B cell (primary cell): ENCODE measurements at regions not wholly inside any gene's neighbourhood (a gene's known extent, or its start where the extent isn't known, plus 50 kb on each side); places are given as distances from the start of the nearest gene placed in this dataset.

Experiments
- EZH2 ChIP-seq: IDR thresholded peaks from 2 replicates; pipeline ENCODE4 v1.6.1; 2012; ENCODE audit warnings: borderline replicate concordance, low read depth, mild to moderate bottlenecking, moderate library complexity, low read length; ENCODE audit not compliant: insufficient read depth, poor library complexity, severe bottlenecking
- TF ChIP-seq, protein P1 (sequence below): fragments of 200-600 bp; IDR thresholded peaks from one replicate; pipeline ENCODE4 v1.8.0; 2022; ENCODE audit warnings: antibody characterized with exemption, mild to moderate bottlenecking

DNA sequence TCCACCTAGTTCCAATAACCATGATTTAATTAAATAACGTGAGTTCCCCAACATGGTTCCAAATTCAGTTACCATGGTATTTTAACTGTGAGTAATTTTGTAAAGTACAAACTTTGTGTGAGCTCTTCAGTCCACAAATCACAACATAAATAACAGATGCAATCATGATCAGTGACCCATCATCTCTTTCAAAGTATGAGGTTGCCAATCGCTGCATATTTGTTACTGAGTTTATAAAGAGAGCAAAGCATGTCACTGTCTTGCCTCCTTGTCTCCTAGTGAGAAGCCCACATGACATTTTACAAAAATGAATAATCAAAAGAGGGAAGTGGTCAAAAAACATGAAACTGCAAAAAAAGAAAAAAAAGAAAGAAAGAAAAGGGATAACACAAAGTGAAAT lies 69.1 kb upstream of the PDSS1 start:
- TF ChIP-seq EZH2 = no peak
- TF ChIP-seq, protein P1, sequence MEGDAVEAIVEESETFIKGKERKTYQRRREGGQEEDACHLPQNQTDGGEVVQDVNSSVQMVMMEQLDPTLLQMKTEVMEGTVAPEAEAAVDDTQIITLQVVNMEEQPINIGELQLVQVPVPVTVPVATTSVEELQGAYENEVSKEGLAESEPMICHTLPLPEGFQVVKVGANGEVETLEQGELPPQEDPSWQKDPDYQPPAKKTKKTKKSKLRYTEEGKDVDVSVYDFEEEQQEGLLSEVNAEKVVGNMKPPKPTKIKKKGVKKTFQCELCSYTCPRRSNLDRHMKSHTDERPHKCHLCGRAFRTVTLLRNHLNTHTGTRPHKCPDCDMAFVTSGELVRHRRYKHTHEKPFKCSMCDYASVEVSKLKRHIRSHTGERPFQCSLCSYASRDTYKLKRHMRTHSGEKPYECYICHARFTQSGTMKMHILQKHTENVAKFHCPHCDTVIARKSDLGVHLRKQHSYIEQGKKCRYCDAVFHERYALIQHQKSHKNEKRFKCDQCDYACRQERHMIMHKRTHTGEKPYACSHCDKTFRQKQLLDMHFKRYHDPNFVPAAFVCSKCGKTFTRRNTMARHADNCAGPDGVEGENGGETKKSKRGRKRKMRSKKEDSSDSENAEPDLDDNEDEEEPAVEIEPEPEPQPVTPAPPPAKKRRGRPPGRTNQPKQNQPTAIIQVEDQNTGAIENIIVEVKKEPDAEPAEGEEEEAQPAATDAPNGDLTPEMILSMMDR = no peak
